Epidermal melanocyte (primary cell): ENCODE measurements at regions not wholly inside any gene's neighbourhood (a gene's known extent, or its start where the extent isn't known, plus 50 kb on each side); places are given as distances from the start of the nearest gene placed in this dataset.

Source experiments
- DNase-seq: peaks from one replicate; pipeline ENCODE4 v3.0.0; 2011; ENCODE audit warnings: low spot score; ENCODE audit not compliant: insufficient read length

- no peak for DNase-seq
These were observed 128.5 kb upstream of the DST start for GRCh38 chr6:56771189-56771588.

- DNase-seq, result no peak
These were observed 127.4 kb upstream of the DST start for GRCh38 chr6:56770011-56770520.

- no peak for DNase-seq
These were observed 125.3 kb upstream of the DST start for GRCh38 chr6:56767892-56768531.

GRCh38 chr6:56767435-56767834 is 124.7 kb upstream of the DST start:
- no peak for DNase-seq

GRCh38 chr6:56766806-56767178 is 124.1 kb upstream of the DST start:
- DNase-seq, result no peak

- no peak for DNase-seq
These were observed 123.6 kb upstream of the DST start for GRCh38 chr6:56766139-56766805.

GRCh38 chr6:56765494-56765893 is 122.8 kb upstream of the DST start:
- DNase-seq, result no peak

GRCh38 chr6:56764081-56764566 is 121.4 kb upstream of the DST start:
- no peak for DNase-seq

GRCh38 chr6:56761651-56762050 is 119.0 kb upstream of the DST start:
- DNase-seq, result no peak

GRCh38 chr6:56760842-56761241 is 118.2 kb upstream of the DST start:
- DNase-seq, result no peak

- no peak for DNase-seq
These were observed 116.8 kb upstream of the DST start for GRCh38 chr6:56759521-56759920.

- no peak for DNase-seq
These were observed 115.9 kb upstream of the DST start for GRCh38 chr6:56758553-56758952.

GRCh38 chr6:56758120-56758519 is 115.4 kb upstream of the DST start:
- no peak for DNase-seq

GRCh38 chr6:56757588-56757984 is 114.9 kb upstream of the DST start:
- no peak for DNase-seq

GRCh38 chr6:56756791-56757587 is 114.3 kb upstream of the DST start:
- no peak for DNase-seq

- no peak for DNase-seq
These were observed 113.6 kb upstream of the DST start for GRCh38 chr6:56756219-56756789.

- DNase-seq, result no peak
These were observed 112.4 kb upstream of the DST start for GRCh38 chr6:56755040-56755439.

- no peak for DNase-seq
These were observed 111.1 kb upstream of the DST start for GRCh38 chr6:56753811-56754210.

- DNase-seq, result no peak
These were observed 109.8 kb upstream of the DST start for GRCh38 chr6:56752534-56752933.

GRCh38 chr6:56752009-56752408 is 109.3 kb upstream of the DST start:
- no peak for DNase-seq

- DNase-seq, result no peak
These were observed 108.9 kb upstream of the DST start for GRCh38 chr6:56751604-56752003.

- no peak for DNase-seq
These were observed 108.0 kb upstream of the DST start for GRCh38 chr6:56750686-56751085.
